GM18507 (cell line): ENCODE measurements at regions not wholly inside any gene's neighbourhood (a gene's known extent, or its start where the extent isn't known, plus 50 kb on each side); places are given as distances from the start of the nearest gene placed in this dataset.
"Not testable (repeated sequence)": the region's sequence is repeated elsewhere in the genome, so short reads cannot be mapped to it uniquely, and the experiment has no call there.

Source experiments
- DNase-seq: peaks from one replicate; pipeline ENCODE4 v3.0.0; 2011; ENCODE audit warnings: low read depth; ENCODE audit not compliant: insufficient read length; ENCODE audit errors: extremely low spot score
- FAIRE-seq: peaks from 2 replicates; lab custom pipeline; 2011; peaks lifted over from hg19 to GRCh38; lab: Jason Lieb, UNC

DNA sequence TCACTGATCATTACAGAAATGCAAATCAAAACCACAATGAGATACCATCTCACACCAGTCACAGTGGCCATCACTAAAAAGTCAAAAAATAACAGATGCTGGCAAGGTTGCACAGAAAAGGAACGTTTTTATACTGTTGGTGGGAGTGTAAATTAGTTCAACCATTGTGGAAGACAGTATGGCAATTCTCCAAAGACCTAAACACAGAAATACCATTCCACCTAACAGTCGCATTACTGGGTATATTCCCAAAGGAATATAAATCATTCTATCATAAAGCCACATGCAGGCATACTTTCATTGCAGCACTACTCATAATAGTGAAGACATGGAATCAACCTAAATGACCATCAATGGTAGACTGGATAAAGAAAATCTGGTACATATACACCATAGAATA lies 83.2 kb upstream of the ARID5B start:
- not testable (repeated sequence) for DNase-seq, FAIRE-seq

- DNase-seq = no peak
- no peak for FAIRE-seq
Observed at GRCh38 chr10:61819208-61819607, 82.3 kb upstream of the ARID5B start.

- no peak for DNase-seq
- no peak for FAIRE-seq
Observed at GRCh38 chr10:61821153-61821552, 80.3 kb upstream of the ARID5B start.

GRCh38 chr10:61821693-61822092 lies 79.8 kb upstream of the ARID5B start:
- no peak for FAIRE-seq

GRCh38 chr10:61822096-61822495 lies 79.4 kb upstream of the ARID5B start:
- no peak for DNase-seq
- no peak for FAIRE-seq

More at GRCh38 chr10:61821693-61822092, 79.8 kb upstream of the ARID5B start:
- DNase-seq = no peak

- DNase-seq (no peak), FAIRE-seq (no peak)
Observed at GRCh38 chr10:61822781-61823230, 78.7 kb upstream of the ARID5B start.

DNA sequence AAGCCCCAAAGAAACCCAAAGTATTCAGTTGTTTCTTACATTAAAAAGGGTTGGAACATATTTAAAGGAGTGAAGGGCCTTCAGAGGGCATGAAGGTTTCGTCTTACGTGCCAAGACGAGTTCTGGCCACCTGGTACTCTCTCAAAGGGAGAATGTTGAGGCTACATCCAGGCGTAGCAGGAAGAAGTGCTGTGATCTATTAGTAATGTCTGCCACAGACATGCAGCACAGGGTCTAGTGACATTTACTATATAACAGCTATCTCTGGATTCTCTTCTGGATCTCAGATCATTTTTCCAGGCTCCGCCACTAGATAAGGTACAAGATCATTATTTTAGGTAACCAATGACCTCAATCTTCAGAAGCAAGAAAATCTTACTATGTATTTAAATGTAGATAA lies 76.5 kb upstream of the ARID5B start:
- DNase-seq = no peak
- no peak for FAIRE-seq

- no peak for FAIRE-seq
- no peak for DNase-seq
Observed at GRCh38 chr10:61825628-61826027, 75.9 kb upstream of the ARID5B start.

DNA sequence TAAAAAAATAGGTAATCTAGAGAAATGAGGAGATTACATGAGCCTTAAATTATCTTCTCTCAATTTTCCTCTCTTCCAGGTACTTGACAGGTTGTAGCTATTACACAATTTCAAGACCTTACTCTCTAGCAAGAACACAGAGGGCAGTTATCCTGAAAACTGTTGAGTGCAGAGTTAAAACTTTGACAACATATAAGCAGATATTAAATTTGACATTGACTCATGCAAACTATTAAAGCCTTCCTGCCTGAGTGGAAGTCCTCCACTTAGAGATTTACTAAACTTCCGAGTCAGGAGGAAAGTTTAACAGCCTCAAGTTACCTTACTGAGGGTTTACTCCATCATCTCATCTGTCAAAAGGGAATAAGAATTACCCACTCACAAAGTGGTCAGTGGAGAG lies 73.5 kb upstream of the ARID5B start:
- DNase-seq (no peak), FAIRE-seq (no peak)

GRCh38 chr10:61828788-61829187 lies 72.7 kb upstream of the ARID5B start:
- DNase-seq (no peak), FAIRE-seq (no peak)

DNA sequence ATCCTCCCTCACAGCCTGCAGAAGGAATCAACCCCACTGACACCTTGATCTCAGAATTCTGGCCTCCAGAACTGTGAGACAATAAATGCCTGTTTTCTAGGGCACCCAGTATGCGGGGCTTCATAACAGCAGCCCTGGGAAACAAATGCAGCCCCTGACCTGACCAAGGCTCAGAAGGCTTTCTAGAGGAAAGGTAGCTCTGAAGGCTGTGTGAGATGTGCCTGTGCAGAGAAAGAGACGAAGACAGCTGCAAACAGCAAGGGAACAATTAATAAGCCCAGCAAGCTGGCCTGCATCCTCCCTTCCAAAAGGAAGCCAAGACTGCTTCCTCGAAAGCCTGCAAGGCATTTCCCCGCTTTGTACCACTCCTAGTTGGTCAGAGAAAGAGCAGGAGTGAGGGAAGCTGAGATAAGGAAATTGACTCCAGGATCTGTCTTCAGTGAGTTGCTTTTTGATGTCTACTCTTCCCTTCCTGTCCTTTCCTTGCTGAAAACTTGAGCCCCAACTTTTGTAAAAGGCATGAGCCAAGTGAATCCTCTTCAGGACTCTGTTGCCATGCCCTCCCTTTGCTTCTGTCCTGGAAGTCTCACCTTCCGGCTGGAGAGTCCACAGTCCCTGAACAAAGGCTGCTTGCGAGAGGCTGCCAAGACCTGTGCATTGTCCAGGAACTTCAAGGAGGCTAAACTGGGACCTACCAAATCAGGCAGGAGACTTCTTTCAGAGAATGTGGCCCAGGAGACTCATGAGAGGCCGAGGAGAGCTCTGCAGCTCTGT lies 71.2 kb upstream of the ARID5B start:
- DNase-seq (no peak), FAIRE-seq (no peak)

DNA sequence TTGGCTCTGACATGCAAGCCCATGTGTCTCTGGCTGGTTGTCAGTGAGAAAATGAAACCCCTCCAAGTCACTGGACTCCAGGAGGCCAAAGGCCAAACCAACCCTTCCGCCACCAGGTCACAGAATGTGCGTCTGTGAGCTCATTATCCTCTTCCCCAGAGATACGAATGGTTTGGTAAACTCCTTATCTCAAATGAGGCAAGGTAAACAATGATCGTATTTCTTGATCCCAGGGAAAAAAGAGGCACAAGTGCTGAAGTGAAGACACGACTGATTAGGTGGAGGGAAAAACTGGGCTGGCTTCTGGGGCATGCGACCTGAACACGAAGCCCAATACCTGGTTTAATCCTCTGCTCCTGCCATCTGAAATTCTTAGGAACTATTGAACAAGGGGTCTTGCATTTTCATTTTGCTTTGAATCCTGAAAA lies 70.6 kb upstream of the ARID5B start:
- DNase-seq (no peak), FAIRE-seq (no peak)

GRCh38 chr10:61832866-61833481 lies 68.5 kb upstream of the ARID5B start:
- no peak for FAIRE-seq
- no peak for DNase-seq

DNA sequence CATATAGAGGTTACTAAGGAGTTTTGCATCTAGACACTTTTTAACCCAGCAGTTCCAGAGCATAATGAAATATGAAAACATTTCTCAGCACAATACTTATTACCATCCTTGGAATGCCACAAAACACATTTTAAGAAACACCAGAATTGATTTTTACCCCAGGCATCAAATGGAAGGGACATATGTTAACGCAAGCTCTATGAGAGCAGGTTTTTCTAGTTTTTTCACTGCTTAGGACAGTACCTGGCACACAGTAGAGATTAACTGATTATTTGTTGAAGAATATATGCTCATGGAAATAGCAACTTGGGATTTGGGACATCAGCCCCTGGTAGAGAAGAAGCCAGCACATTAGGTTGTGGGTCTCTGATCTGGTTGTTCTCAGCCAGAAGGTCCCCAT lies 67.0 kb upstream of the ARID5B start:
- no peak for DNase-seq

GRCh38 chr10:61835069-61835945 lies 66.2 kb upstream of the ARID5B start:
- FAIRE-seq = peak; percentile 53

More for the DNA sequence above, 67.0 kb upstream of the ARID5B start:
- no peak for FAIRE-seq

GRCh38 chr10:61835946-61836887 lies 65.3 kb upstream of the ARID5B start:
- FAIRE-seq (no peak), DNase-seq (no peak)

More at GRCh38 chr10:61835069-61835945, 66.2 kb upstream of the ARID5B start:
- DNase-seq = no peak

DNA sequence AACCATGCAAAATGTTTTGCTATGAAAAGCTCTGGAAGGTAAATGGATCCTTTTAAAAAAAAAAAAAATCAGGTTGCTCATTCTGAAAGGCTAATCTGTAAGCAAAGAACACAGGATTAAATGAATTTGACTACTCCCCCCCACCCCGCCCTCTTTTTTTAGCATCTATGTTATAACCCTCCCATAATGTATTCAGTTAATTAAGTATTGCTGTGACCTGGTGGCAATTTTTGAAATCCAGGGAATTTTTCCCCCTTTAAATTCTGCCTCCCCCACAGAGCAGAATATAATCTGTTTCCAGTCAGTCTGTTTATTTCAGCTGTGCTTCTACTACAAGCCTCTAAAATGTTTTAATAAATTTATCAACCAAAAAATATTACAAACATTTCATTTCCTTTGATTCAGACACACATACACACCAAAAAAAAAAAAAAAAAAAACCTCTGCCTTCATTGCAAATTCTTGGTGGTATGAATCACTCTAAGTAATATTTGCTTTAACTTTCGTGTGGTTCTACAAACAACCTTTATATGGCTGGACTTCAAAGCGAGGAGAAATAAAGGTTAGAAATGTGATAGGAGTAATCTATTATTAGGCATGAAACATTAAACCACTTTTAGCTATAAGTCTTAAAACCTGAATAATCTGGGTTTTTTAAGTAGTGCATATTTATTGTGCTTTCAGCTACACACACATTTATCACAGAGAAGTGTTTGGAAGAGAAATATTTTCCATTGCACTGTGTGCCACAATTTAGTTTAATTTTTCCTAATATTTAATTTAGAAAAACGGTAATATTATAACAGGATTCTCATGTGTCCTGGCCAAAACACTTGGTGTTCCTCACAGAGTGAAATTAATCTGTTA lies 64.4 kb upstream of the ARID5B start:
- FAIRE-seq = no peak
- DNase-seq = no peak

GRCh38 chr10:61837755-61838171 lies 63.7 kb upstream of the ARID5B start:
- FAIRE-seq (no peak), DNase-seq (no peak)
